HepG2 (cell line): ENCODE measurements at regions not wholly inside any gene's neighbourhood (a gene's known extent, or its start where the extent isn't known, plus 50 kb on each side); places are given as distances from the start of the nearest gene placed in this dataset.

Experiments
- ARID2 ChIP-seq: sonication (generic); formaldehyde crosslinking; IDR thresholded peaks from 2 replicates; pipeline ENCODE4 v1.8.1; 2022; ENCODE audit warnings: mild to moderate bottlenecking, missing genetic modification reagents, borderline replicate concordance
- CHD4 ChIP-seq: fragments of 200-600 bp; sonication (generic); IDR thresholded peaks from 2 replicates; pipeline ENCODE4 v1.7.0; 2017; ENCODE audit warnings: mild to moderate bottlenecking, low read length, borderline replicate concordance
- JARID2 ChIP-seq: sonication (generic); formaldehyde crosslinking; IDR thresholded peaks from 2 replicates; pipeline ENCODE4 v1.8.1; 2023; ENCODE audit warnings: missing genetic modification reagents, inconsistent platforms; ENCODE audit not compliant: insufficient replicate concordance
- NBN ChIP-seq: fragments of 450-650 bp; conservative IDR thresholded peaks from 2 replicates; pipeline ENCODE4 v1.6.1; 2017
- POLR2A ChIP-seq, 2 experiments: IDR thresholded peaks; 2 replicates each; pipeline ENCODE4 v1.6.1; 2011; ENCODE audit warnings: low read depth in 2 of 2, low read length in 2 of 2, mild to moderate bottlenecking in 1 of 2, moderate library complexity in 1 of 2; ENCODE audit not compliant: insufficient read depth in 1 of 2
- RERE ChIP-seq: IDR thresholded peaks from 2 replicates; pipeline ENCODE4 v1.6.1; 2016; ENCODE audit warnings: low read depth, missing genetic modification reagents, missing compliant biosample characterization
- SIN3A ChIP-seq: IDR thresholded peaks from 2 replicates; pipeline ENCODE4 v1.6.1; 2011; ENCODE audit warnings: low read depth, mild to moderate bottlenecking, control low read depth, low read length, borderline replicate concordance
- SIN3B ChIP-seq: fragments of 150-350 bp; IDR thresholded peaks from 2 replicates; pipeline ENCODE4 v1.6.1; 2014; ENCODE audit warnings: low read length
- TRAFD1 ChIP-seq: sonication (generic); formaldehyde crosslinking; IDR thresholded peaks from 2 replicates; pipeline ENCODE4 v1.5.1; 2020; ENCODE audit warnings: missing genetic modification reagents, mild to moderate bottlenecking, borderline replicate concordance
- ZBTB4 ChIP-seq: sonication (generic); formaldehyde crosslinking; IDR thresholded peaks from 2 replicates; pipeline ENCODE4 v1.4.0; 2020; ENCODE audit warnings: missing genetic modification reagents, mild to moderate bottlenecking, borderline replicate concordance
- TF ChIP-seq, protein P1 (sequence below): sonication (generic); formaldehyde crosslinking; IDR thresholded peaks from 2 replicates; pipeline ENCODE4 v1.5.0; 2020; ENCODE audit warnings: mild to moderate bottlenecking, missing genetic modification reagents, moderate library complexity
- TF ChIP-seq, protein P2 (sequence below): sonication (generic); formaldehyde crosslinking; IDR thresholded peaks from 2 replicates; pipeline ENCODE4 v1.4.0; 2020; ENCODE audit warnings: missing genetic modification reagents, borderline replicate concordance
- TF ChIP-seq, protein P3 (sequence below), 2 experiments: sonication (generic) in 1 of 2; formaldehyde crosslinking in 1 of 2; IDR thresholded peaks; 2 replicates each; pipeline versions ENCODE4 v1.5.1 to v1.6.1; 2011 to 2020; ENCODE audit warnings: borderline replicate concordance in 1 of 2, low read depth in 1 of 2, low read length in 1 of 2, mild to moderate bottlenecking in 1 of 2, missing genetic modification reagents in 1 of 2, moderate library complexity in 1 of 2

DNA sequence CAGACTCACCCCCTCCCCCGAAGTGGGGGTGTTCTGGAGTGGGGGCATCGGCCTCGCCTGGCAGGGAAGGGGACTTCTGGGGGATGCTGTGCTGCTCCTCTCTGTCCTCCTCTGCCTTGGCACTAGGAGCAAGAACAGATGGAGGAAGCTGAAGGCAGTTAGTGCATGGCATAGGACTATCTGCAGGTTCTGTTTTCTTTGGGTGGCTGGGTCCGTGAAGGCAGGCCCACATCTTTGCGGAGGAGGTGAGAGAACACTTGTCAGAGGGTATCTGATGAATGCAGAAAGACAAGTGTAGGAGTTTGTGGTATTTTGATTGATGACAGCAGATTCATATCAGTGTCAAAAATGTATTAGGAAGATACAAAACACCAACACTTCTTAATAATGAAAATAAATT, 411.4 kb downstream of the TSN start:
- TF ChIP-seq, protein P1, sequence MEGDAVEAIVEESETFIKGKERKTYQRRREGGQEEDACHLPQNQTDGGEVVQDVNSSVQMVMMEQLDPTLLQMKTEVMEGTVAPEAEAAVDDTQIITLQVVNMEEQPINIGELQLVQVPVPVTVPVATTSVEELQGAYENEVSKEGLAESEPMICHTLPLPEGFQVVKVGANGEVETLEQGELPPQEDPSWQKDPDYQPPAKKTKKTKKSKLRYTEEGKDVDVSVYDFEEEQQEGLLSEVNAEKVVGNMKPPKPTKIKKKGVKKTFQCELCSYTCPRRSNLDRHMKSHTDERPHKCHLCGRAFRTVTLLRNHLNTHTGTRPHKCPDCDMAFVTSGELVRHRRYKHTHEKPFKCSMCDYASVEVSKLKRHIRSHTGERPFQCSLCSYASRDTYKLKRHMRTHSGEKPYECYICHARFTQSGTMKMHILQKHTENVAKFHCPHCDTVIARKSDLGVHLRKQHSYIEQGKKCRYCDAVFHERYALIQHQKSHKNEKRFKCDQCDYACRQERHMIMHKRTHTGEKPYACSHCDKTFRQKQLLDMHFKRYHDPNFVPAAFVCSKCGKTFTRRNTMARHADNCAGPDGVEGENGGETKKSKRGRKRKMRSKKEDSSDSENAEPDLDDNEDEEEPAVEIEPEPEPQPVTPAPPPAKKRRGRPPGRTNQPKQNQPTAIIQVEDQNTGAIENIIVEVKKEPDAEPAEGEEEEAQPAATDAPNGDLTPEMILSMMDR: no peak
- TF ChIP-seq SIN3A (no peak), SIN3B (no peak), POLR2A (IDR thresholded peaks at IDR 0.05; ENCODE audit: insufficient read depth in 1 of 2, low read depth in 2 of 2, low read length in 2 of 2) (no peak), TRAFD1 (no peak), RERE (no peak), ZBTB4 (no peak), CHD4 (no peak), JARID2 (no peak), NBN (no peak), ARID2 (CRISPR knock-in tag) (no peak)
- TF ChIP-seq, protein P2, sequence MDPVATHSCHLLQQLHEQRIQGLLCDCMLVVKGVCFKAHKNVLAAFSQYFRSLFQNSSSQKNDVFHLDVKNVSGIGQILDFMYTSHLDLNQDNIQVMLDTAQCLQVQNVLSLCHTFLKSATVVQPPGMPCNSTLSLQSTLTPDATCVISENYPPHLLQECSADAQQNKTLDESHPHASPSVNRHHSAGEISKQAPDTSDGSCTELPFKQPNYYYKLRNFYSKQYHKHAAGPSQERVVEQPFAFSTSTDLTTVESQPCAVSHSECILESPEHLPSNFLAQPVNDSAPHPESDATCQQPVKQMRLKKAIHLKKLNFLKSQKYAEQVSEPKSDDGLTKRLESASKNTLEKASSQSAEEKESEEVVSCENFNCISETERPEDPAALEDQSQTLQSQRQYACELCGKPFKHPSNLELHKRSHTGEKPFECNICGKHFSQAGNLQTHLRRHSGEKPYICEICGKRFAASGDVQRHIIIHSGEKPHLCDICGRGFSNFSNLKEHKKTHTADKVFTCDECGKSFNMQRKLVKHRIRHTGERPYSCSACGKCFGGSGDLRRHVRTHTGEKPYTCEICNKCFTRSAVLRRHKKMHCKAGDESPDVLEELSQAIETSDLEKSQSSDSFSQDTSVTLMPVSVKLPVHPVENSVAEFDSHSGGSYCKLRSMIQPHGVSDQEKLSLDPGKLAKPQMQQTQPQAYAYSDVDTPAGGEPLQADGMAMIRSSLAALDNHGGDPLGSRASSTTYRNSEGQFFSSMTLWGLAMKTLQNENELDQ (CRISPR knock-in tag): no peak
- TF ChIP-seq, protein P3, sequence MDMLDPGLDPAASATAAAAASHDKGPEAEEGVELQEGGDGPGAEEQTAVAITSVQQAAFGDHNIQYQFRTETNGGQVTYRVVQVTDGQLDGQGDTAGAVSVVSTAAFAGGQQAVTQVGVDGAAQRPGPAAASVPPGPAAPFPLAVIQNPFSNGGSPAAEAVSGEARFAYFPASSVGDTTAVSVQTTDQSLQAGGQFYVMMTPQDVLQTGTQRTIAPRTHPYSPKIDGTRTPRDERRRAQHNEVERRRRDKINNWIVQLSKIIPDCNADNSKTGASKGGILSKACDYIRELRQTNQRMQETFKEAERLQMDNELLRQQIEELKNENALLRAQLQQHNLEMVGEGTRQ (IDR thresholded peaks at IDR 0.05; ENCODE audit: low read depth, low read length): no peak
- TF ChIP-seq, protein P3 (CRISPR knock-in tag; IDR thresholded peaks at IDR 0.05; ENCODE audit: borderline replicate concordance): no peak
